IPS-NIHi7 (cell line): ENCODE measurements at regions not wholly inside any gene's neighbourhood (a gene's known extent, or its start where the extent isn't known, plus 50 kb on each side); places are given as distances from the start of the nearest gene placed in this dataset.
"Not testable (repeated sequence)": the region's sequence is repeated elsewhere in the genome, so short reads cannot be mapped to it uniquely, and the experiment has no call there.

Source experiments
- DNase-seq: peaks from one replicate; pipeline ENCODE4 v3.0.0; 2012; ENCODE audit warnings: mixed read lengths; ENCODE audit errors: extremely low spot score

GRCh38 chr4:18675586-18676525 lies 654.3 kb upstream of the LCORL start:
- DNase-seq: no peak

GRCh38 chr4:18670034-18670433 lies 648.5 kb upstream of the LCORL start:
- DNase-seq: no peak

GRCh38 chr4:18669390-18669789 lies 647.8 kb upstream of the LCORL start:
- no peak for DNase-seq

DNA sequence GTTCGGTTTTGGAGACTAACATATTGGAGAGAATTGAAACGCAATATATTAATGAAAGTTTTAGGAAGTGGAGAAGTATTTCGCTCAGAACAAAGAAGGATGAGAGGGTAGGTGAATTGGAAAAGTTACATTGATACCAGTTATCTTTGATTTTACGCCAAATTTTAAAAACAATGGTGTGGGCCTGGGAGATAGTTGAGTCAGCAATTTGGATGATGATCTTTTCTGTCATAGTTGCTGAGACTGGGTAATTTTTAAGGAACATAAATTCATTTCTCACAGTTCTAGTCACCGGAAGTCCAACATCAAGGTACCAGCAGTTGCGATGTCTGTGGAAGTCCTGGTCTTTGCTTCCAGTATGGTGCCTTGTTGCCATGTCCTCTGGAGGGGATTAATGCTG lies 644.8 kb upstream of the LCORL start:
- no peak for DNase-seq

GRCh38 chr4:18664171-18664570 lies 642.6 kb upstream of the LCORL start:
- no peak for DNase-seq

DNA sequence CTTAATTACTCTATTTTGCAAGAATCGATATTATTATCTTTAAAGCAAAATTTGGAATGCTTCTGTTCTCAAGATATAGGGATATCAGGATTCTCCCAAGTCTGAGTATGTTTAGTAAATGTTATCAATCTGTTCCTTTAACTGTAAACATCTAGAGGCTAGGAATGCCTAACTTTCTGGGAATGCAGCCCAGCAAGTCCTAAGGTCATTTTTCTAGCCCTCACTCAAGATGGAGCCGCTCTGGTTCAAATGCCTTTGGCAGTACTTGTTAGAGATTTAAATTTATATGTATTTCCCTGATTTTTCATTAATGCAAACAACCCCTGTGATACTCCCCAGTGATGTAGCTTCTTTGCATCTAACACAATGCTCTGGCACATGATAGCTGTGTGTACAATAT lies 623.8 kb upstream of the LCORL start:
- DNase-seq: no peak

DNA sequence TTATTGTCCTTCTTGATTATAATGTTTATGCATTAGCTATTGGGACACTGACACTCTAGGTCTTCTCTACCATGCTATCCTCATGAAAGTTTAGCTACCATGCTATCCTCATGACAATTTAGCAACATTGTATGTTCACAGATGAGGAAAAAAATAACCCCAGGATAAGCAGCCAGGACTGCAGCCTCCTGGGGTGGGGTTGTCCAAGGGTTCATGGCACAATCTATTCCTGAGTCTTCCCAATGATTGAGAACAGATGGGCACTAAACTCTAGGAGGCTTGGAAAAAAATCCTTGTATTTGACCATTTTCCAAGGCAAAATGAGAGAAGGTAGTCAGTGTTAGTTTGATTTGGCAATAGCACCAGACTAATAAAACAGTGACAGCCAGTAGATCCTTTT lies 619.8 kb upstream of the LCORL start:
- DNase-seq: no peak

DNA sequence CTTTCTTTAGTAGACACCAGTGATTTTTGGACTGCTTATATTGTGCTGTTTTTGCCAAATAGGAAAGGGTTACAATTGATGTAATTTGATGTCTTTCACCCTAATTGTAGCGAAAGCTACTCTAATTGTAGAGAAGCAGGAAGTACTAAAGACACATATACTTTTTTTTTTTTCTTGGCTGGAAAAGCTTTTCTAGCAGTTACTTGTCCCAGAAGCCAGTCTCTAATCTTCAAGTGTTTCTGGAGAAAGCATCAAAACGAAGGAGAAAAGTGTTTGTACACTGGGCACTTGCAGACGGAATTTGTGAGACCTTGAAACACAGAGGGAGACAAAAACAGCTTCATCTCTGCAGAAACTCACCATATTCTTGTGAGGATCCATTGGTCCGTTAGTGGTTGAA lies 616.5 kb upstream of the LCORL start:
- DNase-seq: no peak

GRCh38 chr4:18636001-18636585 lies 614.5 kb upstream of the LCORL start:
- DNase-seq: no peak

GRCh38 chr4:18635531-18635930 lies 614.0 kb upstream of the LCORL start:
- no peak for DNase-seq

- DNase-seq: no peak
Measured at GRCh38 chr4:18631586-18631985, 610.0 kb upstream of the LCORL start.

DNA sequence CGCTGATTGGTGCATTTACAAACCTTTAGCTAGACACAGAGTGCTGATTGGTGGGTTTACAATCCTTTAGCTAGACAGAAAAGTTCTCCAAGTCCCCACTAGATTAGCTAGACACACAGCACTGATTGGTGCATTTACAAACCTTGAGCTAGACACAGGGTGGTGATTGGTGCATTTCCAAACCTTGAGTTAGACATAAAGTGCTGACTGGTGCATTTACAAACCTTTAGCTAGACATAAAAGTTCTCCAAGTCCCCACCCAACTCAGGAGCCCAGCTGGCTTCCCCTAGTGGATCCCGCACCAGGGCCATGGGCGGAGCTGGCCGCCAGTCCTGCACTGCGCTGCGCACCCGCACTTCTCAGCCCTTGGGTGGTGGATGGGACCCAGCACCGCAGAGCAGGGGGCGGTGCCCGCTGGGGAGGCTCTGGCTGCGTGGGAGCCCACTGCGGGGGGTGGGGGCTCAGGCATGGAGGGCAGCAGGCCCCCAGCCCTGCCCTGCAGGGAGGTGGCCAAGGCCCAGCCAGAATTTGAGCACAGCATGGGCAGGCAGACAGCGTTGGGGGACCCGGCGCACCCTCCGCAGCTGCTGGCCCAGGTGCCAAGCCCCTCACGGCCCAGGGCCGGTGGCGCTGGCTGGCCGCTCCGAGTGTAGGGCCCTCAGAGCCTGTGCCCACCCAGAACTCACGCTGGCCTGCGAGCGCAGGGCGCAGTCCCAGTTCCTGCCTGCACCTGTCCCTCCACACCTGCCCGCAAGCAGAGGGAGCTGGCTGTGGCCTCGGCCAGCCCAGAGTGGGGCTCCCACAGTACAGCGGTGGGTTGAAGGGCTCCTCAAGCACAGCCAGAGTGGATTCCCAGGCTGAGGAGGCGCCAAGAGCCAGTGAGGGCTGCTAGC lies 608.9 kb upstream of the LCORL start:
- DNase-seq: no peak

GRCh38 chr4:18627447-18628005 lies 606.0 kb upstream of the LCORL start:
- no peak for DNase-seq

DNA sequence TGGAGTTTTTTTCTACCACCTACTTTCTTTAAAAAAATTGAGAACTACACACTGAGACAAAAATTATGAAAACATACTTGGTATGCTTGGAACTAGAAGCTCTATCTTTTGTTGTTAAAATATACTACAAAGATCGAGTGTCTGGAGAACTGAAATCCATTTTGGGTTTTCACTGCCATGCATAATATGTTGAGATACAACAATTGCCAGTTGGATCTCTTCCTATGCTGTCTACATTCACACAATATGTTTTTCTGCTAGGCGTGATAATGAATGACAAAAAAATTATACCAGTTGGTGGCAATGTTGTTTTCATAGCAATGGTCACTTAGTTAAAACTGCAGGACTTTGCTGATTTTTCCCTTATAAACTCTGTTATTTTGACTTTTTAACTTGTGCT lies 605.4 kb upstream of the LCORL start:
- DNase-seq: no peak

DNA sequence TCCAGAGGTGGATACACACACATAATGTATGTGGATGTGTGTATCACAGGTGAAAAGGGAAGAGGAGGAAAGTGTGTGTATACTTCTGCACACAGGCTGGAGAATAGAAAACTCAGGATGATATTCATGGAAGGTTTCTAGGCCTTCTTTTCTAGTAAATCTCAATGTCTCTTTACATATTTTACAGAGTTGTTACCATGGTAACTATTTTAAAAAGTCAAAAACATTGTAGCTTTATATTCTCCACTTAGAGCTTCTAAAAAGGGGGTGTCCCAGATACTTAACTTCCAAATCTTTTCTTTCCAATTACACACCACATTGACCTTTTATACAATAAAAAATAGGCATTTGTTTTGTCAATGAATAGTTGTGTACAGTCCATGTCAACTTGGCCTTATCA lies 604.8 kb upstream of the LCORL start:
- DNase-seq: no peak

- no peak for DNase-seq
Measured at GRCh38 chr4:18621186-18621585, 599.6 kb upstream of the LCORL start.

DNA sequence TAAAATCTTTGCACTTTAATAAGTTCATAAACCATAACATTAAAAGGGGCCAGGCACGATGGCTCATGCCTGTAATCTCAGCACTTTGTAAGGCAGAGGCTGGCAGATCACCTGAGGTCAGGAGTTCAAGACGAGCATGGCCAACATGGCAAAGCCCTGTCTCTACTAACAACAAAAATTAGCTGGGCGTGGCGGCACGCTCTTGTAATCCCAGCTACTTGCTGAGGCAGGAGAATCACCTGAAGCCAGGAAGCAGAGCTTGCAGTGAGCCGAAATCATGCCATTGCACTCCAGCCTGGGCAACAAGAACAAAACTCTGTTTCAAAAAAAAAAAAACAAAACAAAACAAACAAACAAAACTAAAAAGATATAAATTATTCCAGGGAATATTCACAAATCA lies 595.2 kb upstream of the LCORL start:
- DNase-seq: no peak

- DNase-seq: no peak
Measured at GRCh38 chr4:18611026-18611425, 589.5 kb upstream of the LCORL start.

DNA sequence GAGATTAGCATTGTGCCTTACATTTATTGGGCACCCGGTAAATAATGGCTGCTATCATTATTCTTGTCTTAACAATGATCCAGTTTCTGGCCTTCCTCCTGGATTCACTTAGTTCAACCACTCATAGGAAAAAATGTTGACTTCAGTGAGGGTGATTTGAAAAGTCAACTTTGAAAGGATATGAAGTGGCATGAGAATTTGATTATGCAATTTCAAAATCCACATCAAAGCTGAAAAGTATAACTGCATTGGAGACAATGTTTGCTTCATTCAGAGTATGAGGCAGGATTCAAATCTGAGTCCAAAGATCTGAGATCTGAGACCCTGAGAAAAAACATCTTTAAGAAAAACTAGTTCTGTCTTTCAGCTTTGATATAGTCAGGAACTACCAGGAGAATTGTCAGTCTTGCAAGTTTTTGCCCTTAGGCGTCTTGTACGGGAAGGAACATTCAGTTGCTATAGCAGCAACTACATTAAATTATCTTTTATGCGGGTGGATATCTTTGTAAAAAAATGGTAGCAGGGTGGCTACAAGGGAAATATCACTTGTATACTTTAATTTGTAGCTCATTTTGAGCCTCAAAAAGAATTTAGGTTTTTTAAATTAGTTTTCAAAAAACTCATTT lies 587.5 kb upstream of the LCORL start:
- no peak for DNase-seq

- DNase-seq: not testable (repeated sequence)
Measured at GRCh38 chr4:18602610-18603009, 581.1 kb upstream of the LCORL start.

DNA sequence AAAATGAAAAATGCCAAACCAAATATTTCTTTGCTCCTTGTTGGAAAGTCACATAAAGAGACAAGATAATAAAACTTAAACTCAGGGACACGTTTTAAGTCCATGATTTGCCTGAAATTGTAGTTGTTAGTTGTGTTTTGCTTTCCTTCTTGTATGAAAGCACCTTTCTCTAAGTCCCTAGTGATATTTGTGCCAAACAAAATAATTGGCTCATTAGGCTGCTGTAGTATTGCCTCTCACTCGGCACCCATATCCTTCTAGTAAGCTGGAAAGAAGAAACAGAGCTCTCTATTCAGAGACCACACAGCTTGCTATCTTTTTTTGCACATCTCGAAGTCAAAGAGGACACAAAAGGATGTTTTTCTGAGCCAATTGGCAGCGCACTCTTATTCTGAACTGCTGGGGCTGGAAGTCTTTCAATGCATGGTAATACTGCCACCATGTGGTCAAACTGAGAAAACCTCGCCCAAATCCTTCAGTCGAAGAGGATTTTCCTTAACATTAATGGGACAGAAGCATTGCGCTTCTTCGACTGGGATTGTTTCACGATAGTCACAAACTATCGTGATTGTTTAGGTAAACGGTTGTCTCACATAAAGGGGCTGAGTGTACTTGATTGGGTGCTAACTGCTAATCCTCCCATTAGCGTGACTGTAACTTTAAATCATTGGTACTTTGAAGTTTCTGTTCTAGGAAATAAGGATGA lies 571.9 kb upstream of the LCORL start:
- DNase-seq: peak; percentile 79
